Midbrain (tissue), 1 donor: ENCODE measurements at regions not wholly inside any gene's neighbourhood (a gene's known extent, or its start where the extent isn't known, plus 50 kb on each side); places are given as distances from the start of the nearest gene placed in this dataset.
"Not testable (repeated sequence)": the region's sequence is repeated elsewhere in the genome, so short reads cannot be mapped to it uniquely, and the experiment has no call there.

Experiments
- DNase-seq: peaks from one replicate; lab custom pipeline; 2025; lab: John Stamatoyannopoulos, UW

GRCh38 chr9:102506406-102506805 is 488.7 kb upstream of the CYLC2 start:
- no peak for DNase-seq

DNA sequence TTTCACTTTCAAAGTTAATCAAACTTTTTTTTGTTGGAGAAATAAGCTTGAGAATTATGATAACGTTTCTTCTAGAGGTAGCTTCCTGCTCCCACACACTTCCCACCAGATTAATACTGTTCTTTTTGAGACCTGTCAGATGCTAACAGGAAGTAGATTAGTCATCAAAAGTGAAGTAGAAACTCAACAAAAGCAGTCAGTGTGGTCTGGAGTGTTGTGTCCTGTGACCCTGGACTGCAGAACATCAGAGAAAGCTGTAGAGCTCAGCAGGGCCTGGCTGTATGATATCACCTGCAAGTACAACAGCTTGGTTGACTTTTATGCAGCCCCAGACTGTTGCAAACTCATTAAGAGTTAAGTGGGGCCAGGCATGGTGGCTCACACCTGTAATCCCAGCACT is 495.7 kb upstream of the CYLC2 start:
- no peak for DNase-seq

DNA sequence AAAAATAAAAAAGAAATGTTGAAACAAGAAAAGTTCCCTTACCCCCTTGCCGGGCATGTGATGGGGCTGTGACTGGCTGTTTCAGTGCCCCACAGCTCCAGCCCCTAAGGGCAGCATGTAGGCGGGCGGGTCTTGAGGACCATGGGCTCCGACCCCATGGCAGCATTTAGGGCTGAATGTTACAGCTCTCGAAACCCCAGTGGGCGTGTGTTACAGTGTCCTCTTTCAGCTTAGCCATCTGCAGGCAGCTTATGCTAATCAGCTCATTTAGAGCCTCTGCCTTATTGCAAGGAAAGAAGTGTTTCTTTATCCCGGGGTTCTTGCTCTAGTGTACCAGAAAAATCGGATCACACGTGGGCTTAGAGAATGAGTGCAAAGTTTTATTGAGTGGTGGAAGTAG is 497.4 kb upstream of the CYLC2 start:
- no peak for DNase-seq

DNA sequence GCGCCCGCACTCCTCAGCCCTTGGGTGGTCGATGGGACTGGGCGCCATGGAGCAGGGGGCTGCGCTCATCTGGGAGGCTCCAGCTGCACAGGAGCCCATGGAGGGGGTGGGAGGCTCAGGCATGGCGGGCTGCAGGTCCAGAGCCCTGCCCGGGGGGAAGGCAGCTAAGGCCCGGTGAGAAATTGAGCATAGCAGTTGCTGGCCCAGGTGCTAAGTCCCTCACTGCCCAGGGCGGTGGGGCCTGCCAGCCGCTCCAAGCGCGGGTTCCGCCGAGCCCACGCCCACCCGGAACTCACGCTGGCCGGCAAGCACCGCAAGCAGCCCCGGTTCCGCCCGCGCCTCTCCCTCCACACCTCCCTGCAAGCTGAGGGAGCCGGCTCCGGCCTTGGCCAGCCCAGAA is 508.2 kb upstream of the CYLC2 start:
- not testable (repeated sequence) for DNase-seq

DNA sequence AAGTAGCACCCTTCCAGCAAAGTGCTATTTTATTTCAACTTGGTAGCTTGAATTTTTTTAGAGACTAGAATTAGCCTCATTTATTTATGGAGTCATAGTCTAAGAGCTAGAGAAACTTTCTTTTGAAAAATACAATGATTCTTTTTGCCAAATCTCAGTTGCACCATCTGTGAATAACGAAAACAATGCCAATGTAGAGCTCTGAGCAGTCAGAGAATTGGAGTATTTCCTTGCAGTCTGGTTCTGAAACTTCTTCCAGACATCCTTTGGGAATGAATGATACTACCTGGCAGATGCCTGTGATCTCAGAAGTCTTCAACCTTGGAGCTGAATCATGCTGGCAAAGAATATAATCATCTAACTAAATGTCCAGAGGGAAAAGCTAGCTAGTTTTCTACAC is 511.5 kb upstream of the CYLC2 start:
- DNase-seq = no peak

GRCh38 chr9:102482776-102483175 is 512.4 kb upstream of the CYLC2 start:
- no peak for DNase-seq

DNA sequence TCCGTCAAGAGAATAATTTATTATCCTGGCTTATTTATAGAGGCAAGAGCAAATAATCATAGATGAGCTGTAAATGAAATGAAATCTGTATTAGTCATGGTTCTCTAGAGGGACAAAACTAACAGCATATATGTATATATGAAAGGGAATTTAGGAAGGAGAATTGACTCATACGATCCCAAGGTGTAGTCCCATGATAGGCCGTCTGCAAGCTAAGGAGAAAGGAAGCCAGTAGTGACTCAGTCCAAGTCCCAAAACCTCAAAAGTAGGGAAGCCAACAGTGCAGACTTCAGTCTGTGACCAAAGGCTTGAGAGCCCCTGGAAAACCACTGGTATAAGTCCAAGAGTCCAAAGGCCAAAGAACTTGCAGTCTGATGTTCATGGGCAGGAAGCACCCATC is 515.9 kb upstream of the CYLC2 start:
- DNase-seq = no peak

DNA sequence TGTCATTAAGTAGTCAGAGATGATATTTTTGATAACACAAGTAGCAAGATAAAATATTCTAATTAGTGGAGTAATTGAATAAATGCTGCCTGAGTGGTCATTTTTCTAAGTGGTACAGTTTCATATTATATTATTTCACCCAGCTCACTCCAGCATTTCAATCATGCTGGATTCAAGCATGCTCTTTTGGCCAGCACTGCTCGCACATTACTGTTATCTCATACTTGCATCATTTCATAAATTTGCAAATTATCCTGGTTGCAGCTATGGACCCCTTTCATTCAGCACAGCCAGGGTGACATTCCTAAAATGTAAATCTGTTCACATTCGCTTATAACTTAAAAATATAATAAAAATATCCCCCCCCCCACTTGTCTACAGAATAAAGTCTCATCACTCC is 520.8 kb upstream of the CYLC2 start:
- DNase-seq = no peak

GRCh38 chr9:102469430-102469829 is 525.7 kb upstream of the CYLC2 start:
- DNase-seq = not testable (repeated sequence)

DNA sequence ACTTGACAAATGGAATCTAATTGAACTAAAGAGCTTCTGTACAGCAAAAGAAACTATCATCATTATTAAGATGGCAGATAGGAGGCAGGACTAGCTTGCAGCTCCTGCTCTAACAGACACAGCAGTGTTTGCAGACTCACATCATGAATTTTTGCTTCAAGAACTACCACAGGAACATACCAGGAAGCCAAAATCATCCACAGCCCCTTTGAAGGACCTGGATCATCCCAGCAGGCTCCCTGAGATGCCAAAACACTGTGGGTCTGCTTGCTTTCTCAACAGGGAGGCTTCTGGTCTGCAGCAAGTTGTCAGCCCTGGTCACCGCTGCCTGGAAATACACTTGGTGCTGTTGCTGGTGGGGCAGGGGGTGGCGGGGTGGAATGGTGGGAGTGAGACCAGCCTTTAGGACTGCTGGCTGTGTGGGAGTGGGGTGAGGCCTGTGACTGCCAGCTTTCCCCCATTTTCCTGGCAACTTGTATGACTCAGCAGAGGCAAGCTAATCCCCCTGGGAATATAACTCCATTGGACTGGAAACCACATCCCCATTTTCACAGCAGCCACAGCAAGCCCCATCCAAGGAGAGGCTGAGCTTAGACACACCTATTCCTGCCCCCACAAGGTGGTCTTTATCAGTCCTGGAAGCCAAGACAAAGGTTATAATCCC is 533.8 kb upstream of the CYLC2 start:
- DNase-seq = no peak

DNA sequence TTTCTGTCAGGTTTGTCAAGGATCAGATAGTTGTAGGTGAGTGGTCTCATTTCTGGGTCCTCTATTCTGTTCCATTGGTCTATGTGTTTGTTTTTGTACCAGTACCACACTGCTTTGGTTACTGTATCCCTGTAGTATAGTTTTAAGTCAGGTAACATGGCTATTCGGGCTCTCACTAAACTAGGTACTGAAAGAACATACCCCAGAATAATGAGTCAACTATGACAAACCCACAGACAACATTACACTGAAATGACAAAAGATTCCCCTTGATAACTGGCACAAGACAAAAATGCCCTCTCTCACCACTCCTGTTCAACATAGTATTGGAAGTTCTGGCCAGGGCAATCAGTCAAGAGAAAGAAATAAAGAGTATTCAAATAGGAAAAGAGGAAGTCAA is 535.3 kb upstream of the CYLC2 start:
- DNase-seq = no peak

- DNase-seq = no peak
Measured at GRCh38 chr9:102456562-102456961, 538.6 kb upstream of the CYLC2 start.

GRCh38 chr9:102445906-102446305 is 549.2 kb upstream of the CYLC2 start:
- no peak for DNase-seq

DNA sequence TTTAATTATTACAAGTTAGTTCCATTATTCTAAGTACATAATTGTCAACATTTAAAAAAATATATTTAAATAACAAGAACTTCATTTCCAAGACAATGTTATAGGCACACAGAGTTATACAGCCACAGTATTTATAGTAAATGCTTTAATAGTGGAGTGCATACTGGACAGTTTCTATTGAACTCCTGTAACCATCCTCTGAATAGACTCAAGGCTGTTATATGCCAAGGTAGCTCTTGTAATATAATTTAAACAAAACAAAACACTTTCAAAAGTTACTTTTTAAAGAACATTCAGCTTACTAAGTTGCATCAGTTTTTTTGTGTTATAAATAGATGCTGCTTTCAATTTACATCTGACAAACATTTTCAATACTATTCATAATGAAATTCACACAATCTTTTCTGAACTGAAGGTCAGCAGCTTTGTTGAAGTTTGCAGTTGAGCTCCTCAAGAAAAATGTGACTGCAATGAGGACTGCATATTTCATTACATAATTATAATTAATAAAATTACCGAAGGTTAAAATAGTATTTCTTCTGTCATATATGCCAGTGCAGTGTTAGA is 549.9 kb upstream of the CYLC2 start:
- no peak for DNase-seq

DNA sequence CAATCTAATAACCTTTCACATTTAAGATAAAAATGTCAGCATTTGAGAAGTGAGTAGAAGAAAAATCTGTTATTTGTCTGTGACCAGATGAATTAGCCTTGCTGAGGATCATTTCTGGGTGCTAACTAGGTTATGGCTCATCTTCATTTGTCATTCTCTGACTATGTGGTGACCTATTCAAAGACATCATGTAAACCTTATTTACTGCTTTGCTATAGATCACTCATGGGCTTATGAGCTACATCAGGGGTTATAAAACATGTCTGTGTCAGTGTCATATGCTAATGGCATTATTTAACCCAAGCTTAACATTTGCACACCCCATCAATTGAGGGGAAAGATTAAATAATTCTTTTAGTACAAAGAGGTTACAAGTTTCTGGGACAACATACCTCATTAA is 555.5 kb upstream of the CYLC2 start:
- DNase-seq = no peak

DNA sequence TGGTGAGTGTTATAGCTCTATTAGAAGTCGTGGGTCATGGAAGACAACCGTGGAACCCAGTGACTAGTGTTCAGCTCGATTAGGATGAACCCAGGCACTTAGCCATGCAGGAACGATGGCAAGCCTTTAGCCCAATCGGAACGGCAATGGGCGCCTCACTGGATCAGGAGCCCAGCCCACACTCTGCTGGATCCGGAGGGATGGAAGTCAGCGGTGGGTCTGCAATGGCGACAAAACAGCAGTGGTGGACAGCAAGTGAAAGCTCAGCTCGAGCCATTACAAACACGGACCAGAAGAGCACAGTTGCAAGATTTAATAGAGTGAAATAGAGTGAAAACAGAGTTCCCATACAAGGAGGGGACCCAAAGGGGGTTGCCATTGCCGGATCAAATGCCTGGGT is 558.5 kb upstream of the CYLC2 start:
- not testable (repeated sequence) for DNase-seq

GRCh38 chr9:102435427-102435826 is 559.7 kb upstream of the CYLC2 start:
- DNase-seq = no peak

DNA sequence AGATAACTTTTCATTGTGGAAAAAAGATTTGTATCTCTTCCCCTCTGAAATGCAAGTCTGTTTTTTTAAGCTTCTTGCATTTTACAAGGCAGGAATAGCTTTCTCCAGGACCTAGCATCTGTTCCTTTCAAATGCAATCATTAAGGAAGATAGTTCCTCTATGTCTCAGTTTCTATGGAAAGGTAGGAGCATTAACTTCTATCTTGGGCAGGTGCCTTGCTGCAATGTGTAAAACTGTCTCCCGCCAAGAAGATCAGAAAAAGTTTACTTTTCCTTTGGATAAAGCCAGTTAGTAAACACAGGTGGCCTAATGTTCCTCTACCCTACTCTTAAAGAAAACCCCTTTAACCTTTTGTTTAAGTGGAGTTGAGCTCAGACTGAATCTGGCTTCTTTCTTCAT is 560.6 kb upstream of the CYLC2 start:
- no peak for DNase-seq

GRCh38 chr9:102428305-102428704 is 566.8 kb upstream of the CYLC2 start:
- DNase-seq = no peak

DNA sequence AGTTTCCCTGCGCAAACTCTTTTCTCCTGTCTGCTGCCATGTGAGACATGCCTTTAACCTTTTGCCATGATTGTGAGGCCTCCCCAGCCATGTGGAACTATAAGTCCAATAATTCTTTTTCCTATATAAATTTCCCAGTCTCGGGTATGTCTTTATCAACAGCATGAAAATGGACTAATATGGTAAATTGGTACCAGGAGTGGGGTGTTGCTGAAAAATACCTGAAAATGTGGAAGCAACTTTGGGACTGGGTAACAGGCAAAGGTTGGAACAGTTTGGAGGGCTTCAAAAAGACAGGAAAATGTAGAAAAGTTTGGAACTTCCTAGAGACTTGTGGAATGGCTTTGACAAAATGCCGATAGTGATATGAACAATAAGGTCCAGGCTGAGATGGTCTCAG is 578.9 kb upstream of the CYLC2 start:
- not testable (repeated sequence) for DNase-seq

- DNase-seq = no peak
Measured at GRCh38 chr9:102405218-102405867, 589.8 kb upstream of the CYLC2 start.

DNA sequence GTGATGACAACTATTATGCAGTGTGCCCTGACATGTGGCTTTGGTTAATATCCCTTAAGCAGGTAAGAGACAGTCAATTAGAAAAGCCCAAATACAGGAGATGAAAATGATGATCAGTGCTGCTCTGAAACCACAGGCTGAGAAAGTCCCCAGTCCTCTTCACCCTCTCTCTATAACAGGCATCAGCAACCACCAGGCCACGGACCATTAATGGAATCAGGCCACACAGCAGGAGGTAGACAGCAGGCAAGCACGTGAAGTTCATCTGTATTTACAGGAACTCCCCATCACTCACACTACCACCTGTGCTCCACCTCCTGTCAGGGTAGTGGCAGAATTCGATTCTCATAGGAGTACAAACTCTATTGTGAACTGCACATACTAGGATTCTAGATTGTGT is 591.6 kb upstream of the CYLC2 start:
- no peak for DNase-seq

- DNase-seq = no peak
Measured at GRCh38 chr9:102398205-102398604, 596.9 kb upstream of the CYLC2 start.

DNA sequence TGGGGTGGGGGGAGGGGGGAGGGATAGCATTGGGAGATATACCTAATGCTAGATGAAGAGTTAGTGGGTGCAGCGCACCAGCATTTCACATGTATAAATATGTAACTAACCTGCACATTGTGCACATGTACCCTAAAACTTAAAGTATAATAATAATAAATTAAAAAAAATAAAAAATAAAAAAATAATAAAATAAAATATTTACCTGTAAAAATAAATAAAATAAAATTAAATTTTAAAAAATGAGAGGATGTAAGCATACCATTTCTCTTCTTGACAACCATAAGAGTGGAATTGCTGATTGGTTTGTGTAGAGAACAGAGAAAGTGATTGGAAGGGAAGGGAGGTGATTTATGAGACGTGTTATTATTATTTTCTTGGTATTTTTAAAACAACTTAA is 609.5 kb upstream of the CYLC2 start:
- not testable (repeated sequence) for DNase-seq
